Astrocyte (in vitro differentiated cells and primary cell): ENCODE measurements at regions not wholly inside any gene's neighbourhood (a gene's known extent, or its start where the extent isn't known, plus 50 kb on each side); places are given as distances from the start of the nearest gene placed in this dataset.

ENCODE experiments used
- DNase-seq: peaks from one replicate; pipeline ENCODE4 v3.0.0-alpha.2; 2010; ENCODE audit warnings: low read depth
- FAIRE-seq: peaks from 2 replicates; lab custom pipeline; 2011; peaks lifted over from hg19 to GRCh38; lab: Jason Lieb, UNC
- H2AFZ ChIP-seq: 2 replicates; pipeline ENCODE4 v1.6.0; 2012; ENCODE audit warnings: low read depth, low read length, inconsistent platforms
- H3K27ac ChIP-seq: 2 replicates; pipeline ENCODE4 v1.5.1; 2011; ENCODE audit warnings: low read depth, low read length, inconsistent platforms
- H3K27me3 ChIP-seq: 2 replicates; pipeline ENCODE4 v1.6.0; 2011; ENCODE audit warnings: low read length, inconsistent platforms; ENCODE audit not compliant: insufficient read depth
- H3K36me3 ChIP-seq: 2 replicates; pipeline ENCODE4 v1.5.1; 2011; ENCODE audit warnings: low read length, inconsistent platforms; ENCODE audit not compliant: insufficient read depth
- H3K4me1 ChIP-seq: 2 replicates; pipeline ENCODE4 v1.5.1; 2011; ENCODE audit warnings: low read length, inconsistent platforms; ENCODE audit not compliant: insufficient read depth
- H3K4me2 ChIP-seq: 2 replicates; pipeline ENCODE4 v1.6.0; 2012; ENCODE audit warnings: low read length, inconsistent platforms
- H3K4me3 ChIP-seq: 2 replicates; pipeline ENCODE4 v1.5.1; 2011; ENCODE audit warnings: low read depth, mild to moderate bottlenecking, low read length, inconsistent platforms; ENCODE audit not compliant: insufficient read depth
- H3K79me2 ChIP-seq: 2 replicates; pipeline ENCODE4 v1.6.0; 2012; ENCODE audit warnings: mild to moderate bottlenecking, low read length, inconsistent platforms; ENCODE audit not compliant: insufficient read depth
- H3K9ac ChIP-seq: 2 replicates; pipeline ENCODE4 v1.6.0; 2012; ENCODE audit warnings: mild to moderate bottlenecking, low read length, inconsistent platforms
- H3K9me3 ChIP-seq: 2 replicates; pipeline ENCODE4 v1.5.1; 2012; ENCODE audit warnings: low read depth, mild to moderate bottlenecking, low read length, inconsistent platforms; ENCODE audit not compliant: insufficient read depth
- H4K20me1 ChIP-seq: 2 replicates; pipeline ENCODE4 v1.6.0; 2012; ENCODE audit warnings: low read length, inconsistent platforms; ENCODE audit not compliant: insufficient read depth
- H3K27ac Mint-ChIP-seq: one replicate; pipeline ENCODE4 v1.8.0; 2021; ENCODE audit warnings: mild to moderate bottlenecking, mixed read lengths; ENCODE audit not compliant: unreplicated experiment
- H3K27me3 Mint-ChIP-seq: one replicate; pipeline ENCODE4 v1.8.0; 2021; ENCODE audit warnings: low read depth, mixed read lengths; ENCODE audit not compliant: unreplicated experiment
- H3K36me3 Mint-ChIP-seq: one replicate; pipeline ENCODE4 v1.8.0; 2021; ENCODE audit warnings: low read depth, mixed read lengths; ENCODE audit not compliant: unreplicated experiment
- H3K4me1 Mint-ChIP-seq: one replicate; pipeline ENCODE4 v1.8.0; 2021; ENCODE audit warnings: low read depth, mixed read lengths; ENCODE audit not compliant: unreplicated experiment
- H3K4me3 Mint-ChIP-seq: one replicate; pipeline ENCODE4 v1.8.0; 2021; ENCODE audit warnings: mild to moderate bottlenecking, moderate library complexity, mixed read lengths; ENCODE audit not compliant: unreplicated experiment
- H3K9me3 Mint-ChIP-seq: one replicate; pipeline ENCODE4 v1.8.0; 2021; ENCODE audit warnings: mild to moderate bottlenecking, mixed read lengths; ENCODE audit not compliant: unreplicated experiment
- CTCF ChIP-seq: IDR thresholded peaks from 2 replicates; pipeline ENCODE4 v1.5.1; 2011; ENCODE audit warnings: low read depth, mild to moderate bottlenecking, inconsistent platforms, low read length, moderate library complexity; ENCODE audit not compliant: insufficient read depth
- EZH2 ChIP-seq: IDR thresholded peaks from 2 replicates; pipeline ENCODE4 v1.6.1; 2012; ENCODE audit warnings: mild to moderate bottlenecking, low read length, inconsistent platforms; ENCODE audit not compliant: insufficient read depth

GRCh38 chr11:112864672-112865071 is 96.5 kb upstream of the NCAM1 start:
- H3K79me2 ChIP-seq, result no peaks in the 10 kb centered on the region
- no peak for DNase-seq
- no peak overlapping the region for H2AFZ ChIP-seq
- H4K20me1 ChIP-seq, result no peaks in the 10 kb centered on the region
- no peaks in the 10 kb centered on the region for H3K4me1 ChIP-seq
- no peaks in the 10 kb centered on the region for H3K27me3 ChIP-seq
- no peak overlapping the region for H3K27ac Mint-ChIP-seq
- H3K36me3 Mint-ChIP-seq, result no peaks in the 10 kb centered on the region
- peaks cover 3% of the 10 kb centered on the region for H3K9me3 ChIP-seq
- peaks cover 15% of the 10 kb centered on the region for H3K27me3 Mint-ChIP-seq
- FAIRE-seq, result no peak
- no peak for TF ChIP-seq EZH2
- no peak for TF ChIP-seq CTCF
- H3K4me1 Mint-ChIP-seq, result no peaks in the 10 kb centered on the region
- no peaks in the 10 kb centered on the region for H3K36me3 ChIP-seq
- H3K4me2 ChIP-seq, result no peak overlapping the region
- H3K4me3 Mint-ChIP-seq, result no peak overlapping the region
- no peak overlapping the region for H3K9ac ChIP-seq
- H3K9me3 Mint-ChIP-seq, result no peaks in the 10 kb centered on the region
- no peak overlapping the region for H3K27ac ChIP-seq
- no peak overlapping the region for H3K4me3 ChIP-seq

GRCh38 chr11:112871909-112872500 is 89.2 kb upstream of the NCAM1 start:
- DNase-seq, result no peak
- TF ChIP-seq EZH2 (no peak), CTCF (no peak)
- FAIRE-seq, result no peak
- no peak overlapping the region for H3K4me3 ChIP-seq
- H3K27ac ChIP-seq, result no peak overlapping the region
- Mint-ChIP-seq H3K4me1 (no peaks in the 10 kb centered on the region), H3K27me3 (peaks cover 35% of the 10 kb centered on the region), H3K27ac (no peak overlapping the region), H3K9me3 (peaks cover 2% of the 10 kb centered on the region), H3K4me3 (no peak overlapping the region), H3K36me3 (no peaks in the 10 kb centered on the region)
- no peaks in the 10 kb centered on the region for H3K9me3 ChIP-seq
- H3K4me2 ChIP-seq, result no peak overlapping the region
- H3K79me2 ChIP-seq, result no peaks in the 10 kb centered on the region
- H4K20me1 ChIP-seq, result no peaks in the 10 kb centered on the region
- H3K27me3 ChIP-seq, result no peaks in the 10 kb centered on the region
- H2AFZ ChIP-seq, result no peak overlapping the region
- H3K36me3 ChIP-seq, result no peaks in the 10 kb centered on the region
- no peaks in the 10 kb centered on the region for H3K4me1 ChIP-seq
- H3K9ac ChIP-seq, result no peak overlapping the region

GRCh38 chr11:112874980-112875379 is 86.2 kb upstream of the NCAM1 start:
- Histone ChIP-seq H3K4me1 (no peaks in the 10 kb centered on the region), H3K9me3 (no peaks in the 10 kb centered on the region), H3K27me3 (no peaks in the 10 kb centered on the region), H3K79me2 (no peaks in the 10 kb centered on the region), H3K4me3 (no peak overlapping the region), H3K9ac (no peak overlapping the region), H3K36me3 (no peaks in the 10 kb centered on the region), H4K20me1 (no peaks in the 10 kb centered on the region), H3K4me2 (no peak overlapping the region), H2AFZ (no peak overlapping the region), H3K27ac (no peak overlapping the region)
- no peak overlapping the region for H3K27ac Mint-ChIP-seq
- no peaks in the 10 kb centered on the region for H3K4me1 Mint-ChIP-seq
- peaks cover 2% of the 10 kb centered on the region for H3K9me3 Mint-ChIP-seq
- no peaks in the 10 kb centered on the region for H3K36me3 Mint-ChIP-seq
- H3K4me3 Mint-ChIP-seq, result no peak overlapping the region
- peaks cover 27% of the 10 kb centered on the region for H3K27me3 Mint-ChIP-seq
- TF ChIP-seq CTCF, result no peak
- no peak for TF ChIP-seq EZH2
- no peak for FAIRE-seq
- DNase-seq, result no peak
